Esophagus muscularis mucosa (tissue), 4 donors: ENCODE measurements at regions not wholly inside any gene's neighbourhood (a gene's known extent, or its start where the extent isn't known, plus 50 kb on each side); places are given as distances from the start of the nearest gene placed in this dataset.

Experiments
- EP300 ChIP-seq: sonication (generic); formaldehyde crosslinking; IDR thresholded peaks from one replicate; pipeline ENCODE4 v1.6.1; 2017; ENCODE audit warnings: antibody characterized with exemption
- POLR2A ChIP-seq: fragments of 450-650 bp; IDR thresholded peaks from one replicate; pipeline ENCODE4 v1.6.1; 2017; ENCODE audit warnings: antibody characterized with exemption, moderate library complexity, mild to moderate bottlenecking, low read depth
- TF ChIP-seq, protein P1 (sequence below), 3 experiments: fragments of 200-600 bp in 2 of 3; fragments of 450-650 bp in 1 of 3; sonication (generic) in 2 of 3; IDR thresholded peaks; one replicate each; pipeline ENCODE4 v1.5.1; 2017 to 2019; ENCODE audit warnings: antibody characterized with exemption in 3 of 3, mild to moderate bottlenecking in 2 of 3, moderate library complexity in 1 of 3

DNA sequence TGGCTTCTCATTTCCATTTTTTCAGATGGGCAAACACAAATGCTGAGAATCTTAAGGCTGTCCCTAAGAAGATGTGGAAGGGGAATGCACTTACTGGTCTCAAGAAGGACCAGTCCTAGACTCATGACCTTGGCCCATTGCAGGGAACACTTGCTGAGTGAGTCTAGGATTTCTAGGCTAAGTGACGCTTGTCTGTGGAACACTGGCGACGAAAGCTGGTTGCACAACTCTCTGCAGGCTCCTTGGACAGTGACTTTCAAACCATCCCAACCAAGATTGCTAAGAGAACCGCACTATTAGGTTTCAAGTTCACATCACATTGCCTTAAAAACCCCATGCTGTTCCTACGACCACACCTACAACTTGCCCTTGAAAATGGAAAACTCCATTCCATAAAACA, 174.1 kb downstream of the AXIN2 start:
- TF ChIP-seq, protein P1, sequence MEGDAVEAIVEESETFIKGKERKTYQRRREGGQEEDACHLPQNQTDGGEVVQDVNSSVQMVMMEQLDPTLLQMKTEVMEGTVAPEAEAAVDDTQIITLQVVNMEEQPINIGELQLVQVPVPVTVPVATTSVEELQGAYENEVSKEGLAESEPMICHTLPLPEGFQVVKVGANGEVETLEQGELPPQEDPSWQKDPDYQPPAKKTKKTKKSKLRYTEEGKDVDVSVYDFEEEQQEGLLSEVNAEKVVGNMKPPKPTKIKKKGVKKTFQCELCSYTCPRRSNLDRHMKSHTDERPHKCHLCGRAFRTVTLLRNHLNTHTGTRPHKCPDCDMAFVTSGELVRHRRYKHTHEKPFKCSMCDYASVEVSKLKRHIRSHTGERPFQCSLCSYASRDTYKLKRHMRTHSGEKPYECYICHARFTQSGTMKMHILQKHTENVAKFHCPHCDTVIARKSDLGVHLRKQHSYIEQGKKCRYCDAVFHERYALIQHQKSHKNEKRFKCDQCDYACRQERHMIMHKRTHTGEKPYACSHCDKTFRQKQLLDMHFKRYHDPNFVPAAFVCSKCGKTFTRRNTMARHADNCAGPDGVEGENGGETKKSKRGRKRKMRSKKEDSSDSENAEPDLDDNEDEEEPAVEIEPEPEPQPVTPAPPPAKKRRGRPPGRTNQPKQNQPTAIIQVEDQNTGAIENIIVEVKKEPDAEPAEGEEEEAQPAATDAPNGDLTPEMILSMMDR (IDR thresholded peaks at IDR 0.05) = no peak
- TF ChIP-seq POLR2A (no peak), EP300 (no peak)
